ENCODE measurements at regions not wholly inside any gene's neighbourhood (a gene's known extent, or its start where the extent isn't known, plus 50 kb on each side); places are given as distances from the start of the nearest gene placed in this dataset.

DNA sequence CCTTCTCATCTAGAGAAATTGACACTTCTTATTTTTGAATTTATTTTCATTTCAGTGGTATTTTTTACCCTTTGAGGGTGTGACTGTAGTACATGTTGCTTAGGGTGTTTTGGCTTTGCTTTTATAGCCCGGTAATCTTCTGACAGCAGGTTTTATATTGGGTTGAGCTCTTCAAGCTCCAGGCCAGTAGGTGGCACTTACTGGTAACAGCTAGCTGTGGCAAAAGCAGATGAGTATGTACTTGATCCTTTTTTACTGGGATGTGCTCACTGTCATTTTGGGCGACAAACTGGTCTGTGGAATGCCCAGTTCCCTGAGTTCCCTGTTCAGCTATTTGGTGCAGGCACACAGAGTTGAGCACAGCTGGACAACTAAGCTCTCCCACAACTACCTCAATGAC, 916.2 kb upstream of the B3GALT2 start:
- TF ChIP-seq POLR2A (IDR thresholded peaks at IDR 0.05; ENCODE audit: low read depth, low read length), result no peak
- TF ChIP-seq EZH2 (IDR thresholded peaks at IDR 0.05; ENCODE audit: borderline replicate concordance, low read depth, low read length, severe bottlenecking), result no peak
- TF ChIP-seq, protein P1, sequence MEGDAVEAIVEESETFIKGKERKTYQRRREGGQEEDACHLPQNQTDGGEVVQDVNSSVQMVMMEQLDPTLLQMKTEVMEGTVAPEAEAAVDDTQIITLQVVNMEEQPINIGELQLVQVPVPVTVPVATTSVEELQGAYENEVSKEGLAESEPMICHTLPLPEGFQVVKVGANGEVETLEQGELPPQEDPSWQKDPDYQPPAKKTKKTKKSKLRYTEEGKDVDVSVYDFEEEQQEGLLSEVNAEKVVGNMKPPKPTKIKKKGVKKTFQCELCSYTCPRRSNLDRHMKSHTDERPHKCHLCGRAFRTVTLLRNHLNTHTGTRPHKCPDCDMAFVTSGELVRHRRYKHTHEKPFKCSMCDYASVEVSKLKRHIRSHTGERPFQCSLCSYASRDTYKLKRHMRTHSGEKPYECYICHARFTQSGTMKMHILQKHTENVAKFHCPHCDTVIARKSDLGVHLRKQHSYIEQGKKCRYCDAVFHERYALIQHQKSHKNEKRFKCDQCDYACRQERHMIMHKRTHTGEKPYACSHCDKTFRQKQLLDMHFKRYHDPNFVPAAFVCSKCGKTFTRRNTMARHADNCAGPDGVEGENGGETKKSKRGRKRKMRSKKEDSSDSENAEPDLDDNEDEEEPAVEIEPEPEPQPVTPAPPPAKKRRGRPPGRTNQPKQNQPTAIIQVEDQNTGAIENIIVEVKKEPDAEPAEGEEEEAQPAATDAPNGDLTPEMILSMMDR (IDR thresholded peaks at IDR 0.05; ENCODE audit: extremely low read depth in 1 of 2, insufficient read depth in 1 of 2, low read depth in 1 of 2, low read length in 2 of 2), result no peak
- TF ChIP-seq, protein P2, sequence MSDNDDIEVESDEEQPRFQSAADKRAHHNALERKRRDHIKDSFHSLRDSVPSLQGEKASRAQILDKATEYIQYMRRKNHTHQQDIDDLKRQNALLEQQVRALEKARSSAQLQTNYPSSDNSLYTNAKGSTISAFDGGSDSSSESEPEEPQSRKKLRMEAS (IDR thresholded peaks at IDR 0.05; ENCODE audit: insufficient read depth, insufficient read length), result no peak
